ENCODE measurements at regions not wholly inside any gene's neighbourhood (a gene's known extent, or its start where the extent isn't known, plus 50 kb on each side); places are given as distances from the start of the nearest gene placed in this dataset.

DNA sequence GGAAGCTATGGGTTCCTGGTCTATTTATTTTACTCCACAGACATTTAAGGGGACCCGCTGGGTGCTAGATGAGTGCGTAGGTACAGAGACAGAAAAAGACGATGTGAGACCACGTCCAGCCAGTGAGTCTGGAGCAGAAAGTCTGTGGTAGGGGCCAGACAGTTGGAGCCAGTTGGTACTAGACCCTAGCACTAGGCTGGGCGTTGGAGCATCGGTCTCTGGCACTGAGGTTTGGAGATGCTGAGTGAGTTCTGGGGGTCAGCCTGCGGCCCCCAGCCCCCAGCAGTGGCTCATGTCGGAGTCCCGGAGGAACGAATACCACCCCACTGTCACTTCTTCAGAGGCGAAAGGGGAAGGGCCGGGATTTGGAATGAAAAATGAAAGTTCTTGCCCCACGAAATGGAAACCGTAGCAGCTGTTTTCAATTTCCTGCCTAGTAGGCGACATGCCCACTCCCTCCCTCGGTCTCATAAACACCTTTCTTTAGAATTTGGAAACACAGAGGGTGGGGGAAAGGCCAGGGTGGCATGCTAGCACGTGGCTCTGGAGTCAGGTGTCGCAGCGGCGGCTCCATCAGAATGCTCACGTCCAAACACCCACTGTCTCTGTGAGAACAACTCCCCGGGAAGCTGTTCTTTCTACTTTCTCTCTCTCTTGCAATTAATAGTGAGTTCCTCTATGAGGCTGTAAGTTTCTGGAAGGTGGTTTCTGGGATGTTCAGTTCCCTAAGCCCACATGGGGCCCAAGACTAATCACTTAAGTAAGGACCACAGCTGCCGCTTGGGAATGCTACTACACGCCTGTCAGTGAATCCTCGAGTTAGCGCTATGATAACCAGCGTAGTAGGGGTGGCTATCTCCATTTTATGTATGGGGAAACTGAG, 96.8 kb downstream of the IRF8 start (continued):
- TF ChIP-seq, protein P1, sequence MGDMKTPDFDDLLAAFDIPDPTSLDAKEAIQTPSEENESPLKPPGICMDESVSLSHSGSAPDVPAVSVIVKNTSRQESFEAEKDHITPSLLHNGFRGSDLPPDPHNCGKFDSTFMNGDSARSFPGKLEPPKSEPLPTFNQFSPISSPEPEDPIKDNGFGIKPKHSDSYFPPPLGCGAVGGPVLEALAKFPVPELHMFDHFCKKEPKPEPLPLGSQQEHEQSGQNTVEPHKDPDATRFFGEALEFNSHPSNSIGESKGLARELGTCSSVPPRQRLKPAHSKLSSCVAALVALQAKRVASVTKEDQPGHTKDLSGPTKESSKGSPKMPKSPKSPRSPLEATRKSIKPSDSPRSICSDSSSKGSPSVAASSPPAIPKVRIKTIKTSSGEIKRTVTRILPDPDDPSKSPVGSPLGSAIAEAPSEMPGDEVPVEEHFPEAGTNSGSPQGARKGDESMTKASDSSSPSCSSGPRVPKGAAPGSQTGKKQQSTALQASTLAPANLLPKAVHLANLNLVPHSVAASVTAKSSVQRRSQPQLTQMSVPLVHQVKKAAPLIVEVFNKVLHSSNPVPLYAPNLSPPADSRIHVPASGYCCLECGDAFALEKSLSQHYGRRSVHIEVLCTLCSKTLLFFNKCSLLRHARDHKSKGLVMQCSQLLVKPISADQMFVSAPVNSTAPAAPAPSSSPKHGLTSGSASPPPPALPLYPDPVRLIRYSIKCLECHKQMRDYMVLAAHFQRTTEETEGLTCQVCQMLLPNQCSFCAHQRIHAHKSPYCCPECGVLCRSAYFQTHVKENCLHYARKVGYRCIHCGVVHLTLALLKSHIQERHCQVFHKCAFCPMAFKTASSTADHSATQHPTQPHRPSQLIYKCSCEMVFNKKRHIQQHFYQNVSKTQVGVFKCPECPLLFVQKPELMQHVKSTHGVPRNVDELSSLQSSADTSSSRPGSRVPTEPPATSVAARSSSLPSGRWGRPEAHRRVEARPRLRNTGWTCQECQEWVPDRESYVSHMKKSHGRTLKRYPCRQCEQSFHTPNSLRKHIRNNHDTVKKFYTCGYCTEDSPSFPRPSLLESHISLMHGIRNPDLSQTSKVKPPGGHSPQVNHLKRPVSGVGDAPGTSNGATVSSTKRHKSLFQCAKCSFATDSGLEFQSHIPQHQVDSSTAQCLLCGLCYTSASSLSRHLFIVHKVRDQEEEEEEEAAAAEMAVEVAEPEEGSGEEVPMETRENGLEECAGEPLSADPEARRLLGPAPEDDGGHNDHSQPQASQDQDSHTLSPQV (IDR thresholded peaks at IDR 0.05) = no peak; the same call in 1 of the 2 replicates
- TF ChIP-seq, protein P2, sequence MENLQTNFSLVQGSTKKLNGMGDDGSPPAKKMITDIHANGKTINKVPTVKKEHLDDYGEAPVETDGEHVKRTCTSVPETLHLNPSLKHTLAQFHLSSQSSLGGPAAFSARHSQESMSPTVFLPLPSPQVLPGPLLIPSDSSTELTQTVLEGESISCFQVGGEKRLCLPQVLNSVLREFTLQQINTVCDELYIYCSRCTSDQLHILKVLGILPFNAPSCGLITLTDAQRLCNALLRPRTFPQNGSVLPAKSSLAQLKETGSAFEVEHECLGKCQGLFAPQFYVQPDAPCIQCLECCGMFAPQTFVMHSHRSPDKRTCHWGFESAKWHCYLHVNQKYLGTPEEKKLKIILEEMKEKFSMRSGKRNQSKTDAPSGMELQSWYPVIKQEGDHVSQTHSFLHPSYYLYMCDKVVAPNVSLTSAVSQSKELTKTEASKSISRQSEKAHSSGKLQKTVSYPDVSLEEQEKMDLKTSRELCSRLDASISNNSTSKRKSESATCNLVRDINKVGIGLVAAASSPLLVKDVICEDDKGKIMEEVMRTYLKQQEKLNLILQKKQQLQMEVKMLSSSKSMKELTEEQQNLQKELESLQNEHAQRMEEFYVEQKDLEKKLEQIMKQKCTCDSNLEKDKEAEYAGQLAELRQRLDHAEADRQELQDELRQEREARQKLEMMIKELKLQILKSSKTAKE (IDR thresholded peaks at IDR 0.05; ENCODE audit: low read depth, poor library complexity, severe bottlenecking) = peak; percentile 63
- TF ChIP-seq NFYB (IDR thresholded peaks at IDR 0.05; ENCODE audit: insufficient read depth, low read depth, low read length) = no peak
- no peak for TF ChIP-seq RB1 (IDR thresholded peaks at IDR 0.05; ENCODE audit: borderline replicate concordance)

Data from GM12878 (cell line).